Esophagus squamous epithelium (tissue), 5 donors: ENCODE measurements at regions not wholly inside any gene's neighbourhood (a gene's known extent, or its start where the extent isn't known, plus 50 kb on each side); places are given as distances from the start of the nearest gene placed in this dataset.

Experiments used
- DNase-seq: peaks from one replicate; lab custom pipeline; 2025; lab: John Stamatoyannopoulos, UW
- H3K27ac ChIP-seq, 4 donors: fragments of 200-600 bp; sonication (generic); one replicate each; pipeline ENCODE4 v1.5.1; 2016 to 2019; ENCODE audit warnings: mild to moderate bottlenecking in 1 of 4
- H3K27me3 ChIP-seq, 4 donors: fragments of 200-600 bp; sonication (generic); 1 replicate in 3 of 4; 2 replicates in 1 of 4; pipeline versions ENCODE4 v1.5.1 to v1.6.0; 2017 to 2021; ENCODE audit warnings: antibody characterized with exemption in 1 of 4
- H3K36me3 ChIP-seq, 3 donors: fragments of 200-600 bp; sonication (generic); one replicate each; pipeline ENCODE4 v1.5.1; 2016 to 2019
- H3K4me1 ChIP-seq, 3 donors: fragments of 200-600 bp; sonication (generic); one replicate each; pipeline ENCODE4 v1.5.1; 2017 to 2019
- H3K4me3 ChIP-seq, 4 donors: fragments of 200-600 bp; sonication (generic); 1 replicate in 3 of 4; 2 replicates in 1 of 4; pipeline ENCODE4 v1.5.1; 2016 to 2019; ENCODE audit warnings: mild to moderate bottlenecking in 2 of 4, moderate library complexity in 1 of 4
- H3K9me3 ChIP-seq, 3 donors: fragments of 200-600 bp; sonication (generic); one replicate each; pipeline ENCODE4 v1.5.1; 2016 to 2019
- POLR2A ChIP-seq, 4 donors: fragments of 450-650 bp; IDR thresholded peaks; one replicate each; pipeline ENCODE4 v1.6.1; 2017; ENCODE audit warnings: antibody characterized with exemption in 4 of 4, mild to moderate bottlenecking in 4 of 4, moderate library complexity in 3 of 4
- WGBS, 2 donors: methylation state at CpG; one replicate each; pipeline ENCODE4 v1.1.5; 2018; 5-methylcytosine and 5-hydroxymethylcytosine counted together
- intact Hi-C: fragments of 100-400 bp; cut with DNase I; formaldehyde crosslinking; loops from one replicate; pipeline ENCODE4 v1.15.0; 2022
- TF ChIP-seq, protein P1 (sequence below), 6 experiments: fragments of 450-650 bp in 4 of 6; fragments of 200-600 bp in 2 of 6; sonication (generic) in 2 of 6; IDR thresholded peaks; one replicate each; pipeline ENCODE4 v1.5.1; 2016 to 2019; ENCODE audit warnings: antibody characterized with exemption in 6 of 6, mild to moderate bottlenecking in 4 of 6, moderate library complexity in 4 of 6
- donor health status: DM: yes; HTN: yes; CAD: no.

DNA sequence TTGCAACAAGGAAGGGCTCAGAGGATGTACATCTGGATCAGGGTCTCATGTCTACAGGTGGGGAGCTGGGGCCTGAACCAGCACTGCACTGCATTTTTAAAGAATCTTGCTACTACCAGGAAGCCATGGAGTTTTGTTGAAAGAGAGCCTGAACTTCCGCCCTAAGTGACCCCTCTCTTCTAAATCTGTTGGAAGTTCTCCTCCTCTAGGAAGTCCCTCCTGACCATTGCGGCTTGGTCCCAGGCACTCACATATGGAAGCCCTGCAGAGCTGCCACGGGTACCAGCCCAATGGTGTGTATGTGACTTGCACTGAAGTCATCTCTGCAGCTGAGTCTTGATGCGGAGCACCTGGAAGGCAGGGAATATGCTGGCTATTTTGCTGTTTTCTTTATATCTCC lies 192.0 kb upstream of the GALNT2 start:
- no peak for DNase-seq
- Histone ChIP-seq H3K9me3 (no peaks in the 10 kb centered on the region), H3K4me3 (no peak overlapping the region), H3K27ac (no peak overlapping the region), H3K27me3 (peaks cover 0 to 22% (median 0%) of the 10 kb centered on the region in 4 donors), H3K36me3 (no peaks in the 10 kb centered on the region), H3K4me1 (no peaks in the 10 kb centered on the region)
- 88 to 94% methylated on average over 4 of the region's 4 CpGs for WGBS, 2 donors
- TF ChIP-seq, protein P1, sequence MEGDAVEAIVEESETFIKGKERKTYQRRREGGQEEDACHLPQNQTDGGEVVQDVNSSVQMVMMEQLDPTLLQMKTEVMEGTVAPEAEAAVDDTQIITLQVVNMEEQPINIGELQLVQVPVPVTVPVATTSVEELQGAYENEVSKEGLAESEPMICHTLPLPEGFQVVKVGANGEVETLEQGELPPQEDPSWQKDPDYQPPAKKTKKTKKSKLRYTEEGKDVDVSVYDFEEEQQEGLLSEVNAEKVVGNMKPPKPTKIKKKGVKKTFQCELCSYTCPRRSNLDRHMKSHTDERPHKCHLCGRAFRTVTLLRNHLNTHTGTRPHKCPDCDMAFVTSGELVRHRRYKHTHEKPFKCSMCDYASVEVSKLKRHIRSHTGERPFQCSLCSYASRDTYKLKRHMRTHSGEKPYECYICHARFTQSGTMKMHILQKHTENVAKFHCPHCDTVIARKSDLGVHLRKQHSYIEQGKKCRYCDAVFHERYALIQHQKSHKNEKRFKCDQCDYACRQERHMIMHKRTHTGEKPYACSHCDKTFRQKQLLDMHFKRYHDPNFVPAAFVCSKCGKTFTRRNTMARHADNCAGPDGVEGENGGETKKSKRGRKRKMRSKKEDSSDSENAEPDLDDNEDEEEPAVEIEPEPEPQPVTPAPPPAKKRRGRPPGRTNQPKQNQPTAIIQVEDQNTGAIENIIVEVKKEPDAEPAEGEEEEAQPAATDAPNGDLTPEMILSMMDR (IDR thresholded peaks at IDR 0.05), result no peak
- TF ChIP-seq POLR2A (IDR thresholded peaks at IDR 0.05), result no peak
- intact Hi-C loops, result no loop called here

DNA sequence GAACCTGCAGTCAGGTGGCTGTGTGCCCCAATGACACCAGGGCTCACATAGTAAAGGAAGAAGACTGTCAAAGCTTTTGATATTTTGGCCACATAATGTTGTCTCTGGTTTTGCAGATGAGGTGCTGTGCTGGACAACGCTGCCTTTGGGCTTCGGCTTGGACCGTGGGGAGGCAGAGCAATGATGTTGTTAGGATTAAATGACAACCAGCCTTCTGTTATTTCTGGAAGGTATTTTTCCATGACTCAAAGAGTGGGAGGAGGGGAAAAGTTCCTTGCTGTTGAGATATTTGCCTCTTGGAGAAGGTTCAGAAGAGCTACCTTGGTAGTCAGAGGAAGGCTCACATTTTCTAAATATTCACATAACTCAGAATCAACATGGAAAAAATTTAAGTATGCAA lies 187.3 kb upstream of the GALNT2 start:
- TF ChIP-seq, protein P1 (IDR thresholded peaks at IDR 0.05), result no peak
- TF ChIP-seq POLR2A (IDR thresholded peaks at IDR 0.05), result no peak
- Histone ChIP-seq H3K4me3 (no peak overlapping the region), H3K27ac (no peak overlapping the region), H3K9me3 (no peaks in the 10 kb centered on the region), H3K27me3 (peaks cover 0 to 55% (median 0%) of the 10 kb centered on the region in 4 donors), H3K4me1 (no peaks in the 10 kb centered on the region), H3K36me3 (no peaks in the 10 kb centered on the region)
- no peak for DNase-seq
- intact Hi-C loops, result no loop called here
- WGBS, 2 donors, result 51 to 71% methylated on average over 3 of the region's 3 CpGs

DNA sequence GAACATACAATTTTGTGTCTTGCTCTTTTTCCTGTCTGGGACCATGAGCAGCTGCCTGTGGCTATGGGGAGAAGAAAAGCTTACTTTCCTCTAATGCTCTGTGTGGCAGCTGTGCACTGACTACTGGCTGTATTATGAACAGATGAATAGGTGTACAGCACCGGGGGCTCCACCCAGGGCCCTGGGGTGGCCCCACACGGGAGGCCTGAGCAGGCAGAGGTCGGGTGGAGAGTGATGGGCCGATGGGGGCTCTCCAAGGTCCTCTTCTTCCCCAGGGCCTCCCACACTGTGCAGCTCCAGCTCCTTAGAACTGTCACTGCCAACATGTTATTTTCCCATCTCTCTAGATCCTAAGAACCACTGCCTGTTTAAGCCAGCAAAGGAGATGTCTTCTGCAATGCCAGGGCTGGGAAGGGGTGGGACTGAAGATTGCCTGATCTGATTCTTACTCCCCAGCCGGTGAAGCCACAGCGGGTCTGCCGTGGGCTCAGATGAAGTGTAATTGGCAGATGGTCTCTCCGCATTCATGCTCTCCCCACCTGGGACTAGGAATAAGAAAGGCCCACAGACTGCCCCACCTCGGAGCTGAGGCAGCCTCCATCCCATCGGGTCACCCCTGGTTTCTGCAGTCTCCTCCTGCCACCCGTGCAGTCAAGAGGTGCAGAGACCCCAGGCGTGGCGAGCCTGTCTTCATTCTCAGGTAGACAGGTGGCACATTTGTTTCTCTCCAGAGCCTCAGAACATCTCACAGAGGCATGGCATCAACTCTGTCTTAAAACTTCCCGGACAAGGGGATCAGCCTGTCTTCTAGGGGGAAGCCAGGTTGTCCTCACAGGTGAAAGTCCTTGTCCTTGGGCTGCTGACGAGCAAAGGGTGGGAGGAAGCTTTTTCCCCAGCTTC lies 186.5 kb upstream of the GALNT2 start:
- no peak for DNase-seq
- no peak overlapping the region for H3K27ac ChIP-seq
- H3K36me3 ChIP-seq, result no peaks in the 10 kb centered on the region
- intact Hi-C loops, result no loop called here
- no peaks in the 10 kb centered on the region for H3K4me1 ChIP-seq
- H3K9me3 ChIP-seq, result no peaks in the 10 kb centered on the region
- H3K27me3 ChIP-seq, result peaks cover 0 to 59% (median 0%) of the 10 kb centered on the region in 4 donors
- WGBS, 2 donors, result 60 to 72% methylated on average over 6 to 13 of the region's 15 CpGs
- H3K4me3 ChIP-seq, result no peak overlapping the region
- TF ChIP-seq POLR2A (IDR thresholded peaks at IDR 0.05), result no peak
- TF ChIP-seq, protein P1 (IDR thresholded peaks at IDR 0.05), result no peak

DNA sequence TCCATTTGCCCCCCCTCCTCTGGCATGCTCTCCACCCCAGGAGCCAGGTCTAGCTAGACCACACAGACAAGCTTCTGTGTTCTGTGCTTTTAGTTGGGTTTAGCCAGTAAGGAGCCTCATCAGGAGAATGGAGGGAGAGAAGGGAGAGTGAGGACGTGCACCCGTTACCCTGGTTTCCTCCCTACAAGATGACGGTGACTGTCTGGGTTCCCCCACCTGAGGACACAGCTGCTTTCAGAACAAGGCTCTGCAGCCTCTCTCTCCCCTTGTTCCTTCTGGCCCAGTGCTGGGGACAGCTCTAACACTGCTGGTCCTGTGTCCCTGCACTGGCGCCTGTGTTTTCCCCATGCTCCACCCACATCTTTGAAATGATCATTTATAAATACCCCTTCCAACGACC lies 184.4 kb upstream of the GALNT2 start:
- Histone ChIP-seq H3K4me3 (no peak overlapping the region), H3K9me3 (no peaks in the 10 kb centered on the region), H3K27me3 (peaks cover 0 to 67% (median 0%) of the 10 kb centered on the region in 4 donors), H3K36me3 (no peaks in the 10 kb centered on the region), H3K4me1 (peaks cover 0 to 8% (median 4%) of the 10 kb centered on the region in 3 donors), H3K27ac (no peak overlapping the region)
- TF ChIP-seq, protein P1 (IDR thresholded peaks at IDR 0.05), result no peak
- TF ChIP-seq POLR2A (IDR thresholded peaks at IDR 0.05), result no peak
- 60 to 73% methylated on average over 3 to 5 of the region's 5 CpGs for WGBS, 2 donors
- no peak for DNase-seq
- intact Hi-C loops, result no loop called here

DNA sequence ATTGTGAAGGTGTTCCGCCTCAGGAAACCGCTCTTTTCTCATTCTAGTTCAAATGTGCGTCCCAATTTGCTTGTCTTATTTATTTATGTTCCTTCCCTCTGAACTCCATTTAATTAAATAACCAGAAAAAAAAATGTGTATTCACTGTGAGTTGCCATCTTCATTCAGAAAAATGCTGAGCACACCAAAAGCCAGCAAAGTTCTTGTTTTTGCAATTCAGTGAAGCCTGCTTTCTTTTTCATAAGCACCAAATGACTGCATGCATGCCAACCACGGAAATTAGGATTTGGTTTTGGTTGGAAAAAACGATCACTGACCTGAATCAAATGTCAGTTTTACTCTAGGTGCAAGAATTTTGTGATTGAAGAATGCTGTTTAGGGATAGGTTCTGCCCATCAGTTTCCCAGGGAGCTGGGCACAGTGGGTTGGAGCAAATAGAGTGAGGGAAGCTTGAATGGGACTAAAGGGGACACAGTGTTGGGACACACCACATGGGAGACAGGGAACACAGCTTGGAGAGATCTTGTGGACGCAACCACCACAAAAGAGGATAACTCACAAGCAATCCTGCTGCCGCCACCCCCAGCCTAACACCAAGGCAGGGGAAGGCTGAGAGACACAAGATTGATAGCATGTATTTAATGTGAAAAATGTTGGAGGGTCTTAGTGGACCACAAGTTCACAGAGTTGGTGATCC lies 183.4 kb upstream of the GALNT2 start:
- intact Hi-C loops, result no loop called here
- Histone ChIP-seq H3K4me1 (peaks cover 0 to 14% (median 14%) of the 10 kb centered on the region in 3 donors), H3K4me3 (no peak overlapping the region), H3K27me3 (peaks cover 0 to 58% (median 0%) of the 10 kb centered on the region in 4 donors), H3K27ac (no peak overlapping the region), H3K36me3 (no peaks in the 10 kb centered on the region), H3K9me3 (no peaks in the 10 kb centered on the region)
- TF ChIP-seq POLR2A (IDR thresholded peaks at IDR 0.05), result no peak
- TF ChIP-seq, protein P1 (IDR thresholded peaks at IDR 0.05), result no peak
- 76 to 80% methylated on average over 7 of the region's 7 CpGs for WGBS, 2 donors
- DNase-seq, result no peak
